Right renal pelvis (tissue), 4 donors: ENCODE measurements at regions not wholly inside any gene's neighbourhood (a gene's known extent, or its start where the extent isn't known, plus 50 kb on each side); places are given as distances from the start of the nearest gene placed in this dataset.
A peak's percentile ranks its signal among the peaks of the same experiment; 100 is the strongest.
"Not testable (repeated sequence)": the region's sequence is repeated elsewhere in the genome, so short reads cannot be mapped to it uniquely, and the experiment has no call there.

Source experiments
- DNase-seq, 4 donors: peaks; one replicate each; pipeline ENCODE4 v3.0.0-alpha.2; 2013; ENCODE audit warnings: low read depth in 4 of 4, low spot score in 3 of 4, missing footprints in 1 of 4

DNA sequence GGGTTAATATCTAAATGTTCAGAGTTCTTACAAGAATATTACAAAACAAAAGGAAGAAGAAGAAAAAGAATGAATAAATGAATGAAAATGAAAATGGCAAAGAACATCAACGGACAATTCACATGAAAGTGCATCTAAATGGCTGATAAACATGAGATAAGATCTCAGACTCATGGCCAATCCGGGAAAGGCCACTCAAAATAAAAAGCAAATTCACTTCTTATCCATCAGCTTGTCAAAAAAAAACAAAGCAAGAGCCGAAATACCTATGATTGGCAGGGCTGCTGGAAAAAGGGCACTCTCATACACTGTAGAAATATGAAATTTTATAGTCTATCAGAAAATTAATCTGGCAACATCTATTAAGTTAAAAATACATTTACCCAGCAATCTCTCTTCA lies 103.6 kb upstream of the EDEM3 start:
- DNase-seq: no peak

DNA sequence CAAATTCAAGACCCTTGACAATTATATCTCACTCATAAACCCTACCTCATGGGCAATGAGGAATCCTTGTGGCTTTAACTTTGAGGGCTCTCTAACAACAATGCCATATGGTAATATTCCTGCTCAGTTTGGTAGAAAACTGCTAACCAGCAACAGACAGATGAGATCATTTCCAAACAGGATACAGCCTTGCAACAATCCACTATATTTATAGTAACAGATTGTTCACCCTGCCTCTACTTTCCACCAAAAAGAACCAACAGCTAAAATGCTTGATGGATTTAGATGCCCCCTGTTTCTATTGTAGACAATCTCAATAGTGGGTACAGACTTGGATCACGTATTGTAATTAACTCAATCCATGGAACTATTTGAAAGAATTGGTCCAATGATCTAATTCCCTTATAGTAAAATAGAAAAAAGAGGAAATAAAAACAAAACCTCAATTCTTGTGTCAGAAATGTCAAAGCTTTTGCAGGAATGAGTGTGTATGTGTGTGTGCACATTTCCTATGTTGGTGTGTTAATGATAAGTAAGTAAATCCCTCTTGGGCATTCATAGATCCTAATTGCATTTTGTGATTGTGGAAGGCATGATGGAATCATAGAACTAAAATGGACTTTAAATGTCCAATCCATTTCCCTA lies 100.0 kb upstream of the EDEM3 start:
- no peak for DNase-seq

DNA sequence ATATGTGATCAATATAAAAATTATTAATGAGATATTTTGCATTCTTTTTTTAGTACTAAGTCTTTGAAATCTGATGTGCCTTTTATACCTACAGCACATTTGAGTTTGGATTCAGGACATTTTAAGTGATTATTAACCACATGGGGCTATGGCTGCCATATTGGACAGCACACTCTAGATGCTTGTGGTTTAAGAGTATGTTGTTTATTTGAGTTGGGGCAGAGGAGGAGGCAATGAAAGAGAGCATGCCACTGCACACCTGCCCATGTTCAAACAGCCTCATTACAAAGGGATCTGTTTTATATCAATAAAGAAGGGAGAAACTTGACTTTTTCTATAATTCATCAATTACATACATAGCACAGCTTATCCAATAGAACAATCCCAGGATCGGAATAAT lies 99.4 kb upstream of the EDEM3 start:
- DNase-seq: no peak

DNA sequence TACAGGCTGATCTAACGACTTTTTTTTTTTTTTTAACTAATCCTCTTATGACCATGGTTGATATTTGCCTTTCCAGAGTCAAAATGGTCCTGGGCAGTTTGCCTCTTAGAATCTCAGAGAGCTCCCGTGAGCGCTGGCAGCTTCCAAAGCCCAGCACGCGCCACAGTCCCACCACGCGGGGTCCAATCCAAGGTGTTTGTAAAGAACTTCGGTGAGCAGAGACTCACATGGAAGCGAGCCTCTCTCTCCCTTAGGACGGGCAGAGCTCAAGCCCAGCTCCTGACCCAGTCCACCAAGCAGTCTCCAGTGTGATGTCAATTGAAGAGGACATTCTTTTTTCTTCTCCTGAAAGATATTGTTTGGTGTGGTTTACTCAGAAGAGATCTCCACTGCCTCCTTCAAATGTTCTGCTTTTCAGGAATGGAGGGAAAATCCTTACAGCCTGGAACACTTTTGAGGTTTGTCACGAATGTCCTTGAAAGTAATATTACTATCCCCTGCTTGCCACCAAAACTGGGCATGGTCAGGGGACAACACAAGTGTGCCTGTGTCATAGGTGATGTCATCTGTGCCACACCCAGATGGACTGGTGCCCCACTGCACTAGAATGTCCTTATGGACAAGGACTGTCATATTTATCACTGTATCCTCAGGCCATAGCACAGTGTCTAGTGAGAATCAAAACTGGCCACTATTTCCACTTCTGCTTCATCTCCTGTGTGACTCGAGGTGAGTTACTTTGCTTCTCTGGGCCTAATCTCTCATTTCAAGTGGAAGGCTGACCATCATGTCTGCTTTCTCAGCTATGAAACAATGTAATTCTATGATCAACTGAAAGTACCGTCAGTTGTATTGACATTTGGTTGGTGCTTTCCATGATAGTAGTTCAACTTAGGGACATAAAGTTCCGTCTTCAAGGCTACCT lies 97.4 kb upstream of the EDEM3 start:
- no peak for DNase-seq

DNA sequence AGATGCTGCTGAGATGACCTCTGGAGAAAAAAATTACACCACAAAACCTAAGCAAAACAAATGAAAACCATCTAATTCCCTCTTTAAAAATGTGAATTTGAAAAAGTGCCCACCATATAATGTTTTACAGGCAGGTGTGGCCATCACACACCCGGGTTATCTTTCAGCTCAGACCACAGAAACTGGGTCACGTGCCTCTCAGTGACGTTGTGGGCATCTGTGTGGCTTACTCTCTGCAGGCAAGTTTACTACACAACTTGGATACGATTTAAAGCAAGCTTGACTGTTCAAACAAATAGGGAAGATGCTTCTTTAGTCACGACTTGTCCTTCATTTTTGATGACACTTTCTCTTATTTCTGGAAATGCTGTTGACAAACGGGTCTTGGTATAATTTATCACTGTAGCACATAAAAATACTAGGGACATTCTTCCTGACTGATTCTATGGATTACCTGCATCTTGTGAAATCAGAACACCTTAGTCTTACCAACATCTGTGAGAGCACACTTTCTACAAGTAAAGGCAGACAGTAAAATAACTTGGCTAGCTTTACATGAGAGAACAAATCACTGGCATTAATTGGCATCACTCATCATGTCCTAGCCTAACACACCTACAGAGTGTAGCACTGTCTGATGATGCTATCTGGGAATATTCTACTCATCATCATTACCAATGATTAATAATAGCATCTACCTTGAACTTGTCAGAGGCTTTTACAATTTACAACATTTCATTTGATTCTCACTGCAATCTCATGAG lies 89.3 kb upstream of the EDEM3 start:
- no peak for DNase-seq

DNA sequence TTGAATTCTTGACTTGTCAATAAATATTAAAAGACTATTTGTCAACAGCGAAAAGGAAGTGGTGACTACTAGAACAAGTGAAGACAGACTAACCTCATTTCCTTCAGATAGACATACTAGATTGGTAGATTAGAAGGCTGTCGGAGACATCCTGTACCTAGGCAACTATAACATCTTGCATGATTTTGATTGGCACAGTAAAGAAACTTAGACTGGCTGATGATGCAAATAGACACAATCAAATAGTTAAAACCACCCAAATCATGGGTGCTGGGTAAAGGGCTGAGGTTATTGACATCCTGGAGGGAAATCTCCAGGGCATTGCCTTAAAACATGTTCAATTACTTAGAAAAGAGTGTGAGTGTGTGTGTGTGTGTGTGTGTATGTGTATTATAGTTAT lies 85.9 kb upstream of the EDEM3 start:
- no peak for DNase-seq

DNA sequence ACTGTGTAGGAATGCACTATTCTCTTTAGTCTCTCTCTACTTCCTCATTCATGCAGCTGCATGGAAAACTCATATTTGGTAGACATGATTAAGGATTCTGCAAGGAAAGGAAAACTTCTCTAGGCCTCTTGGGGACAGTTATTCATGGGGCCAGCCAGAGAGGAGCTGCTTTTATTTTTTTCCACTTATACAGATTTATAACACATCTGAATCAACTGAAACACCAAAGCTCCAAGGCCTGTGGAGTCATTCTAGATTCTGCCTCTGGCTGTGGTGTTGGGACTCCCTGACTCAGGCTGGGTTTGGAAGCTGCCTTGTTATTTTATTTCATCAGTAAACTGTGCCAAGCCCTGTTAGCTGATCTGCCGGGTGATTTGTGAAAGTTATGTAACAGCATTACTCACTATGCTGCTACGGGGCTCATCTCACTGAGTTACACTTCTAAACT lies 83.9 kb upstream of the EDEM3 start:
- peak in 2 of 4 donors; percentile 43 to 49 for DNase-seq

DNA sequence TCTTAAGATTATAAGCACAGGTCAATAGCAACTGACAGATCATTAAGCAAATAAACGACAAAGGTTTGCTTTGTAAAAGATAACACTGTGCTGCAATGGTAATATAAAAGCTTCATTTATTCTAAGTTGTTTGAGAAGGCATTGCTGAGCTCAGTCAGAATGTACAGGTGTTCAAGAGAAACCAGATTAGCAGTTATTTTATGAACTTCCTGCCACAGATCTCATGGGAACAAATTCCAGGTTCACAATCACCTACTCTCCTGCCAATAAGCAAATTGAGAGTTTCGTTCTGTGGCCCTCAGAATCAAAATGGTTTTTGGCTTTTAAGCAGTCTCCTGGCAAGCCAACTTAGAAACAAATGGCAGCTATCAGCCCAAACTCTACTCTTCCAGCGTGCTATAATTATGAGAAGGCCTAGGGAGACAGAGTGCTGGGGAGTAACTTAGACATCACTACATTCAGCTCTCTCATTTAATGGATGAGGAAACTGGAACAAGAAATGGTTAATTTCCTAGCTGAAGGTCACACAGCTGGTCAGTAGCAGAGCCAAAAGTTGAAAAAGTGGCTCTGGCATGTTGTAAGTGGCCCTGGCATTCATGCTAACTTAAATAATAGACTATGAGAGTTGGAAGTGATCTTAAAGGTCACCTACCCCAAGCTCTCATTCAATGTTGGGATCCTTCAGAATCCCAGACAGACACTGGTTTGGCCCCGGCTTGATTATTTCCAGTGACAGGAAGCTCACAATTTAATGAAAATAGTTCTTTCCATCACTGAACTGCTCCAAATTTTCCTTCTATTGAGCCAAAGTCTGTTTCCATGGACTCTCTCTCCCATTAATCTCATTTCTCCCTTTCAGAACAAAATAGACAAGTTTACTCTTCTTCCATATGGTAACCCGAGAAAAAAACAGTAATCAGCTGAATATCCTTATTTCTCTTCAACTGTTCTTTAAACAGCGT lies 82.6 kb upstream of the EDEM3 start:
- DNase-seq: no peak

DNA sequence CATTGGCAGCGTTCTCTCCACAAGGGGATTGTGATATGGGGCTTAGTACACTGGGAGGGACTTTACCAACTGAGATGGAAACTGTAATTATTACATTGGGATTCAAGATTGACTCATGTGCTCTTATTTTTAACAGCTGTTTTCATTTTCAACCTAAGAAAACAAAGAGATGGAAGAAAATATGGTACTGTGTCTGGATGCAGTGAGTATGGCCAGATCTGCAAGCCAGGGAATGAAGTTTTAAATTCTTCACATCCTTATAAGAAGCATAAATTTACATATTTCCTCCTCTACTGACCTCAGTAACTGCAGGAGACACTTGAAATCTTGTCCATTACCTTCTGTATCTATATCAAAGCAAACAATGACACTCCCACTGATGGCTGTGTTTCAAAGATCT lies 81.5 kb upstream of the EDEM3 start:
- DNase-seq: no peak

DNA sequence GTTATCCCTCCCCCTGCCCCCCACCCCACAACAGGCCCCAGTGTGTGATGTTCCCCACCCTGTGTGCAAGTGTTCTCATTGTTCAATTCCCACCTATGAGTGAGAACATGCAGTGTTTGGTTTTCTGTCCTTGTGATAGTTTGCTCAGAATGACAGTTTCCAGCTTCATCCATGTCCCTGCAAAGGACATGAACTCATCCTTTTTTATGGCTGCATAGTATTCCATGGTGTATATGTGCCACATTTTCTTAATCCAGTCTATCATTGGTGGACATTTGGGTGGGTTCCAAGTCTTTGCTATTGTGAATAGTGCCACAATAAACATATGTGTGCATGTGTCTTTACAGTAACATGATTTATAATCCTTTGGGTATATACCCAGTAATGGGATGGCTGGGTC lies 79.3 kb upstream of the EDEM3 start:
- not testable (repeated sequence) for DNase-seq

DNA sequence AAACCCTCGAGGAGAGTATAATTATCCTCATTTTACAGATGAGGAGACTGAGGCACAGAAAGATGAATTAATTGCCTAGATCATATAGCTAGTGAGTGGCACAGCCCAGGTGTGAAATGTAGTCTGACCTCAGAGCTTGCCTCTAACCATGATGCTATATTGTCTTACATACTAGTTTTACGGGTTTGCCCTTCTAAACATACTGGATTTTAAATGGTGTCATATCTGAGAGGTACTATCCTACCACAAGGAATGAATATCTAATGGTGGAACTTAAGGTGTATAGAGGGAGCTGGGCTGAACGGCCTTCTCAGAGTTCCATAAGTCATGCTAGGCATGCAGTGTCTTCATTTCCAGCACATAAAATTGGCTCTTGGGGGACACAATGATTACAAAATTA lies 77.9 kb upstream of the EDEM3 start:
- no peak for DNase-seq

DNA sequence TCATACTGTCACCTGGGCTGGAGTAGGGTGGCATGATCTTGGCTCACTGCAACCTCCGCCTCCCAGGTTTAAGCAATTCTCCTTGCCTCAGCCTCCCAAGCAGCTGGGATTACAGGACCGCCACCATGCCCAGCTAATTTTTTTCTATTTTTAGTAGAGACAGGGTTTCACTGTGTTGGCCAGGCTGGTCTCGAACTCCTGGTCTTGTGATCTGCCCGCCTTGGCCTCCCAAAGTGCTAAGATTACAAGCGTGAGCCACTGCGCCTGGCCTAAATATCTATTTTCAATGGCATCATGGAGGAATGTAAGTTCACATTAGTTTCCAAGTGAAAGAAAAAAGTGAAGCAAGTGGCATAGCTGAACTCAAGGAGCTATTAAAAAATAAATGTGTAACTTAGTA lies 74.8 kb upstream of the EDEM3 start:
- not testable (repeated sequence) for DNase-seq

DNA sequence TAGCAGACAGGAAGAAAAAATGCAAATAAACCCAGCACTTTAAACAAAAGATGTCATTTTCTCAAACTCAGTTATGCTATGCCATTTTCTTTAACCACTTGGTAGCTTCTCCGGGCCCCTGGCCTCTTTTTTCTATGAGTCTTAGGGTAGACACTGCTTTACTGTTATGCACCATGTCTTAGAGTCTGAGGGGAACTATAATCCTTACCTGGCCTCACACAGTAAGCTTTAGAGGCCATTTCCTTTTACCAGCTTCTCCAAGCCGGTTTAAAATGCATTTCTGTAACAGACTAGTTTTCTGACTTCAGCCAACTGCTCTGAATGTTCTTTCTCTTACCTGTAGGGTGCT lies 73.7 kb upstream of the EDEM3 start:
- DNase-seq: no peak

DNA sequence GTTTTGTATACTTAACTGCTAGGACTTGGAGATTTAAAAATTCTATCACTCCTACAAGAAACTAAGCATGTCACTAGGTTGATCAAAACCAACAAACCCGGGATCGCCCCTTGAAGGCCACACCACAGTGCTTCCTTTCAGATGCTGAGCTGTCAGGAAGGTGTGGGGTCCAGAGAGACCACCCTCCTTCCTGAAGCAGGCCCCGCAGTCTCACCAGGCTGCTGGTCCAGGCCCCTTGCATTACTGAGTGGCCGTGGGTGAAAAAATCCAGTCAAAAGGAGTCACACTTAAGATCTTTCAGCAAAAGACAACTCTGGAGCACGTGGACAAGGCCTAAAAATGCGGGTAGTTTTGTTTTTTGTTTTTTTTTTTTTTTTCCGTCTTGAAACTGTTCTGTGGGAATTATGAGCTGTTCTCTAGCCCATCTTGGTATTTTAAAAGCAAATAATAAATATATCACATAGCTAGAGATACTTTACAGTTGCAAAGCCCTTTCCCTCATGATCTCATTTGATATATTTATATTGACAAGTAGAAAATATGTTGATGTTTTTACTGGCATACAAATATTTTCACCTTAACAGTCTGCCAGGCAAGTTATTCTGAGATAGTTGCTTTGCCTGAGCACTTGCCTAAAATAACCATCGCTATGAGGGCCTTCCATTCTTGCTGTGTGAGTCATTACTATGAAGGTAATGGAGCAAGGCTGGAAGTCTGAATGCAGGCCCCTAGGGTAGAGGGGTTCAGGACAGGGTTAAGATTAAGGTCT lies 73.1 kb upstream of the EDEM3 start:
- peak in 1 of 4 donors; percentile 6 for DNase-seq

DNA sequence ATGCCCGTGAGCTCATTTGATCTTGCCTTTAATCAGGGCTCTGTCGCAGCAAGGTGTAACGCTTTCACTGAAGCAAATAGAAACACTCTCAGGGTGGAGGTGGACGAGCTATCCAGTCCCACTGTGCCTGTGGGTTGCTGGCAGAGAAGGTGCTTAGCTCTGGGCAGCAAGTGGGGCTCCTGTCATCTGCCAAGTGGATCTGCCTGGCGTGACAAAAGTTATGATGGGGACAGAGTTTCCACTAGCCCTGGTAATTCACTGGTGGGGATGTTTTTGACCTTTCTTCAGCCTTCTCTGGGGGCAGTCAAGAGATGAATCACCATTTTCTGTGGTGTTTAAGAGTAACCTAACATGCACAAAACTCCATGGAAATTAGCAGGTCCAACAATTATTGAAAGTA lies 71.3 kb upstream of the EDEM3 start:
- DNase-seq: no peak

DNA sequence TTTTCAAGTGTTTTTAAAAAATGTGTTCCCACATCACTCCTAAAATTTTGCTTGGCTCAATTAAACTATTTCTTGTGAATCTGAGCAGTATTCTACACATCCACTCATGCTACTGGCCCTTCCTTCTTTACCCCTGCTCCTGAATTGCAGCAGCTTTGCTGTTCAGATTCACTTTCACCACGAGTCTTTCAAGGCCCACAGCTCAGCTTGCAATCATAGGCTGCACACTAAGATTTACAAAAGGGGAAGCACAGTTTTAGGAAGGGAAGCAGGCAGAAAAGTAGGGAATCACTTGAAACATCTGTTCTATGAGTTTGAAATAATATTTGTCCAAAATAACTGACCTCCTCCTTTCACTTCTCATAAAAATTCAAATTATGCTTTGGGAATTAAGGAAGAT lies 70.9 kb upstream of the EDEM3 start:
- DNase-seq: no peak

DNA sequence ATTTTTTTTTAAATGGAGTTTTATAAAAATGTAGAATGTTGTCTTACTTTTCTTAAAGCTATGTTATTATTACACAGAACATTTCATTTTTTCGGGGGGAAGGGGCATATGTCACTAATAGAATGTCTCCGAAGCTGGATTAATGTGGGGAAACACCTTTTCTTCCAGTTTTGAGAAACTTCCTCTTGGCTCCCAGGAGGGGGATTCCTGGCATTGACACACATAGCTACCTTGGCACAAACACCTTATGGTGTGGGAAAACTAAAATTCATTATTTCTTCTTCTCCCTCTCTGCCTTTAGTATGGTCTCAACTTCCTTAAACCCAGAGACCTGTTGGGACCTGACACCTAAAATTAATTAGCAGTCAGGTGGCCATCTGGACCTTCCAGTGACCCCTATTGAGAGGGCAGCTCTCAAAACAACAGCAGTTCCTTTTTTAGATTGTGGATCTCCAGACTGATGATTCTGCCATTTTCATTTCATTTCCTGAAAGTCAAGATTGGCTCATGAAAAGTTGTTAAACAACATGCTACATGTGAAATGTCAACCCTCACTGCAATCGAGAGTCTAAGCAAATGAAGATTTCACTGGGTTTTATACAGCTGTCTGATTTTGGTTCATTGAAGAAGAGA lies 70.1 kb upstream of the EDEM3 start:
- DNase-seq: no peak

DNA sequence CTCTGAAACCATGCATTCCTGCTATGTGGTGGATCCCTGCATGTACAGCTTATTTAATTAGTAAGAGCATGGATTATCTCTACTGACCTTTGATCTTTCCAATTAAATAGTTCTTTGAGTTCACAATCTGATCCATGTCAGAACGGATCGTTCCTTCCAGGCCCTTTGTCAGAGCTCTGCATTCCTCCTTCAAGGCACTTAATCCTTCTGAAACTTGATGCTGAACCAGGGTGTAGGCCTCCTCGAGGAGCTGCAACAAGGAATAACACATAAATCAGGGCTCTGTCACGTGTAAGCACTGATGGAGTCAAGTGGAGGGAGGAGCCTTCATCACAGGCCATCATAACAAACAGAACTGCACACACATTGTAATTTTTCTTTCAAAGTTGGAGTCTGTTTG lies 68.4 kb upstream of the EDEM3 start:
- DNase-seq: peak in 1 of 4 donors; percentile 33

DNA sequence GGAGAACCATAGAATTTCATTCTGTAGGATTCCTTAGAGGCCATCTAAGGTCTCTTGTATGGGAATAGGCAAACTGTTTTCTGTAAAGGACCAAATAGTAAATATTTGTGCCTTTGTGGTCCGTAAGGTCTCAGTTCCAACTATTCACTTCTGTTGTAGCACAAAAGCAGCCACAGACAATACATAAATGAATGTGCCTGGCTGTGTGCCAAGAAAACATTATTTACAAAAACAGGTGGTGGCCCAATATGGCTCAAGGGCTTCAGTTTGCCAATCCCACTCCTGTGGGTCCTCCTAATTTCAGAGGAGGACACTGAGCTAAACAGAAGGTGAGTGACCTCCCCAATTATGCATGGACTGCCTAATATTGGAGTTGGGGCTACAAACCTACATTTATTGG lies 67.6 kb upstream of the EDEM3 start:
- DNase-seq: no peak
